PC-9 (cell line): ENCODE measurements at regions not wholly inside any gene's neighbourhood (a gene's known extent, or its start where the extent isn't known, plus 50 kb on each side); places are given as distances from the start of the nearest gene placed in this dataset.
A peak's percentile ranks its signal among the peaks of the same experiment; 100 is the strongest.

Experiments
- BruUV-seq: library from RNA; stranded (reverse); fragments of 400-500 nt; replicated peaks from 2 replicates; lab custom pipeline; 2021; lab: Mats Ljungman, UMichigan
- CTCF ChIA-PET: fragments of 300-600 bp; sonication (Branson Sonifier 250); formaldehyde crosslinking; loops from one replicate; lab custom pipeline; 2022; ENCODE audit warnings: antibody characterized with exemption; lab: Charles Lee
- POLR2A ChIA-PET: fragments of 300-600 bp; sonication (Branson Sonifier 250); formaldehyde crosslinking; loops from one replicate; lab custom pipeline; 2022; ENCODE audit warnings: antibody characterized with exemption; ENCODE audit not compliant: unreplicated experiment; lab: Charles Lee
- DNase-seq, 2 experiments: peaks; one replicate each; pipeline versions ENCODE4 v3.0.0 to v3.0.0-alpha.2; 2015 to 2022; ENCODE audit warnings: mixed read lengths in 1 of 2
- H2AFZ ChIP-seq: fragments of 200-600 bp; sonication (generic); 2 replicates; pipeline ENCODE4 v1.8.1; 2017; ENCODE audit warnings: antibody characterized with exemption
- H3F3A ChIP-seq: fragments of 200-600 bp; sonication (generic); 2 replicates; pipeline ENCODE4 v1.8.1; 2017; ENCODE audit warnings: antibody characterized with exemption, mild to moderate bottlenecking, low read depth; ENCODE audit not compliant: insufficient read depth
- H3K27ac ChIP-seq: fragments of 200-600 bp; sonication (generic); 2 replicates; pipeline ENCODE4 v1.6.1; 2016; ENCODE audit warnings: mixed run types
- H3K27me3 ChIP-seq: fragments of 200-600 bp; sonication (generic); 2 replicates; pipeline ENCODE4 v1.6.1; 2016; ENCODE audit warnings: low read depth, mixed run types; ENCODE audit not compliant: insufficient read depth
- H3K36me3 ChIP-seq: fragments of 200-600 bp; sonication (generic); 2 replicates; pipeline ENCODE4 v1.6.1; 2016; ENCODE audit warnings: low read depth, mixed run types
- H3K4me1 ChIP-seq: fragments of 200-600 bp; sonication (generic); replicated peaks from 2 replicates; pipeline ENCODE4 v1.6.1; 2016; ENCODE audit warnings: mixed run types; ENCODE audit not compliant: insufficient read depth
- H3K4me2 ChIP-seq: fragments of 200-600 bp; sonication (generic); 2 replicates; pipeline ENCODE4 v1.6.1; 2017; ENCODE audit warnings: mixed run types
- H3K4me3 ChIP-seq: fragments of 200-600 bp; sonication (generic); 2 replicates; pipeline ENCODE4 v1.6.1; 2016; ENCODE audit warnings: mixed run types
- H3K79me2 ChIP-seq: fragments of 200-600 bp; sonication (generic); 2 replicates; pipeline ENCODE4 v1.6.1; 2017; ENCODE audit warnings: low read depth, mixed run types
- H3K9me2 ChIP-seq: fragments of 200-600 bp; sonication (generic); 2 replicates; pipeline ENCODE4 v1.8.1; 2017; ENCODE audit warnings: mild to moderate bottlenecking; ENCODE audit not compliant: insufficient read depth
- H3K9me3 ChIP-seq: fragments of 200-600 bp; sonication (generic); 2 replicates; pipeline ENCODE4 v1.8.1; 2016; ENCODE audit warnings: low read depth; ENCODE audit not compliant: insufficient read depth
- H4K20me1 ChIP-seq: fragments of 200-600 bp; sonication (generic); 2 replicates; pipeline ENCODE4 v1.8.1; 2017; ENCODE audit not compliant: insufficient read depth
- CTCF ChIP-seq: fragments of 200-600 bp; sonication (generic); conservative IDR thresholded peaks from 2 replicates; pipeline ENCODE4 v1.6.1; 2017; ENCODE audit warnings: mixed run types, antibody characterized with exemption, mild to moderate bottlenecking, moderate library complexity
- EZH2 ChIP-seq: fragments of 200-600 bp; sonication (generic); IDR thresholded peaks from 2 replicates; pipeline ENCODE4 v1.8.0; 2017; ENCODE audit warnings: antibody characterized with exemption, low read depth
- intact Hi-C: fragments of 100-400 bp; cut with micrococcal nuclease; formaldehyde crosslinking; loops from one replicate; pipeline ENCODE4 v1.10.0; 2022; ENCODE audit not compliant: unreplicated experiment

GRCh38 chr13:105735281-105735680 is 800.2 kb downstream of the EFNB2 start:
- intact Hi-C loops, result no loop called here
- 0 out of 2 replicates have a peak, but pooled peaks cover 4% of the 10 kb centered on the region for H3K9me3 ChIP-seq
- no peaks in the 10 kb centered on the region for H3K9me2 ChIP-seq
- H3K4me1 ChIP-seq, result peaks cover 8% of the 10 kb centered on the region; the same call in 1 of the 2 replicates
- no peak overlapping the region for H3K4me2 ChIP-seq
- no peak overlapping the region; the same call in 1 of the 2 replicates for H2AFZ ChIP-seq
- no peak overlapping the region for H3K27ac ChIP-seq
- H3K79me2 ChIP-seq, result no peaks in the 10 kb centered on the region
- H4K20me1 ChIP-seq, result no peaks in the 10 kb centered on the region
- TF ChIP-seq CTCF (no peak), EZH2 (no peak)
- DNase-seq, result peak in 1 of 2 experiments; percentile 5
- H3K27me3 ChIP-seq, result no peaks in the 10 kb centered on the region
- no peaks in the 10 kb centered on the region for H3F3A ChIP-seq
- ChIA-PET POLR2A (interaction anchor here (0.5 kb wide), 1 partner anchor 90 kb away, joined by 14 read pairs; no protein-coding TSS in a partner anchor), CTCF (interaction anchor here (0.7 kb wide), 1 partner anchor 1423 kb away, joined by 16 read pairs; no protein-coding TSS in a partner anchor)
- H3K4me3 ChIP-seq, result no peak overlapping the region
- BruUV-seq, result no TSS peak
- H3K36me3 ChIP-seq, result no peaks in the 10 kb centered on the region

GRCh38 chr13:105732806-105733529 is 802.5 kb downstream of the EFNB2 start:
- H3K9me2 ChIP-seq, result no peaks in the 10 kb centered on the region
- no peak overlapping the region for H3K27ac ChIP-seq
- no peak overlapping the region for H3K4me2 ChIP-seq
- H3K9me3 ChIP-seq, result no peaks in the 10 kb centered on the region
- H3K79me2 ChIP-seq, result no peaks in the 10 kb centered on the region
- CTCF ChIA-PET, result no interaction called here
- TF ChIP-seq CTCF, result no peak
- no peak for TF ChIP-seq EZH2
- no peak for DNase-seq
- H2AFZ ChIP-seq, result no peak overlapping the region
- intact Hi-C loops, result no loop called here
- no peaks in the 10 kb centered on the region for H3K36me3 ChIP-seq
- POLR2A ChIA-PET, result no interaction called here
- H3K27me3 ChIP-seq, result no peaks in the 10 kb centered on the region
- no peaks in the 10 kb centered on the region for H3F3A ChIP-seq
- peaks cover 8% of the 10 kb centered on the region; the same call in 1 of the 2 replicates for H3K4me1 ChIP-seq
- H3K4me3 ChIP-seq, result no peak overlapping the region
- BruUV-seq, result no TSS peak
- H4K20me1 ChIP-seq, result no peaks in the 10 kb centered on the region

- Histone ChIP-seq H3K36me3 (no peaks in the 10 kb centered on the region), H3K79me2 (no peaks in the 10 kb centered on the region), H2AFZ (no peak overlapping the region), H3K9me3 (0 out of 2 replicates have a peak, but pooled peaks cover 11% of the 10 kb centered on the region), H3K27me3 (no peaks in the 10 kb centered on the region), H3K9me2 (no peaks in the 10 kb centered on the region), H3K4me1 (no peaks in the 10 kb centered on the region), H3K27ac (no peak overlapping the region), H4K20me1 (no peaks in the 10 kb centered on the region), H3F3A (no peaks in the 10 kb centered on the region), H3K4me3 (no peak overlapping the region), H3K4me2 (no peak overlapping the region)
- intact Hi-C loops, result no loop called here
- CTCF ChIA-PET, result no interaction called here
- POLR2A ChIA-PET, result no interaction called here
- BruUV-seq, result no TSS peak
- TF ChIP-seq EZH2 (no peak), CTCF (no peak)
- no peak for DNase-seq
Measured at GRCh38 chr13:105725887-105726286, 809.6 kb downstream of the EFNB2 start.
